HEK293 (cell line): ENCODE measurements at regions not wholly inside any gene's neighbourhood (a gene's known extent, or its start where the extent isn't known, plus 50 kb on each side); places are given as distances from the start of the nearest gene placed in this dataset.

Source experiments
- MZF1 ChIP-seq: fragments of 450-650 bp; formaldehyde crosslinking; IDR thresholded peaks from 2 replicates; pipeline ENCODE4 v1.5.1; 2017; ENCODE audit warnings: missing biosample characterization, missing genetic modification characterization, borderline replicate concordance
- ZNF175 ChIP-seq: fragments of 450-650 bp; formaldehyde crosslinking; IDR thresholded peaks from 2 replicates; pipeline ENCODE4 v1.5.1; 2016; ENCODE audit warnings: missing biosample characterization, missing genetic modification characterization
- ZNF341 ChIP-seq: fragments of 450-650 bp; formaldehyde crosslinking; IDR thresholded peaks from 2 replicates; pipeline ENCODE4; 2016; ENCODE audit warnings: low read depth, missing biosample characterization, missing genetic modification characterization
- ZNF518A ChIP-seq: fragments of 450-650 bp; formaldehyde crosslinking; conservative IDR thresholded peaks from 2 replicates; pipeline ENCODE4 v1.5.1; 2016; ENCODE audit warnings: low read depth, missing biosample characterization, missing genetic modification characterization
- ZNF792 ChIP-seq: fragments of 450-650 bp; formaldehyde crosslinking; IDR thresholded peaks from 2 replicates; pipeline ENCODE4 v1.5.1; 2016; ENCODE audit warnings: missing biosample characterization, missing genetic modification characterization
- TF ChIP-seq, protein P1 (sequence below): fragments of 450-650 bp; formaldehyde crosslinking; IDR thresholded peaks from 2 replicates; pipeline ENCODE4 v1.5.1; 2016; ENCODE audit warnings: missing biosample characterization, missing genetic modification characterization

DNA sequence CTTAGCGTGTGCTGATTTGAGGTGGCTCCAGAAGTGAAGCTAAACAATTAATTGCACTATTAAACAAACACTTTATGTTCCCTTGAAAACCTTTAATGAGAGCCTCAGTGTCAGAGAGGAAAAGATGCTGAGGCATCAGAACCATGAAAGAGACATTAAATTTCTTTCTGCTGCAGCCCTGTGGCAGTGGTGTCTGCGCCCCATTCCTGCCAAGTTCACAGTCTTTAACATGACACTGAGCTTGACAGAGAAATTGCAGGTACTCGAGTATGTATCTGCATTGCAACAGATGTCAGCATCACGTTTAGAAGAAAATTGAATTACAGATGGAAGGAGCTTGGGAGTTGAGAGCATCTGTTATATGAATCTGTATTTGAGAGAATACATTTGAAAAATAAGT lies 111.3 kb upstream of the CREB1 start:
- TF ChIP-seq ZNF792 (tag by site-specific recombination) (no peak), MZF1 (tag by site-specific recombination) (no peak), ZNF518A (no peak), ZNF175 (no peak), ZNF341 (tag by site-specific recombination) (no peak)
- TF ChIP-seq, protein P1, sequence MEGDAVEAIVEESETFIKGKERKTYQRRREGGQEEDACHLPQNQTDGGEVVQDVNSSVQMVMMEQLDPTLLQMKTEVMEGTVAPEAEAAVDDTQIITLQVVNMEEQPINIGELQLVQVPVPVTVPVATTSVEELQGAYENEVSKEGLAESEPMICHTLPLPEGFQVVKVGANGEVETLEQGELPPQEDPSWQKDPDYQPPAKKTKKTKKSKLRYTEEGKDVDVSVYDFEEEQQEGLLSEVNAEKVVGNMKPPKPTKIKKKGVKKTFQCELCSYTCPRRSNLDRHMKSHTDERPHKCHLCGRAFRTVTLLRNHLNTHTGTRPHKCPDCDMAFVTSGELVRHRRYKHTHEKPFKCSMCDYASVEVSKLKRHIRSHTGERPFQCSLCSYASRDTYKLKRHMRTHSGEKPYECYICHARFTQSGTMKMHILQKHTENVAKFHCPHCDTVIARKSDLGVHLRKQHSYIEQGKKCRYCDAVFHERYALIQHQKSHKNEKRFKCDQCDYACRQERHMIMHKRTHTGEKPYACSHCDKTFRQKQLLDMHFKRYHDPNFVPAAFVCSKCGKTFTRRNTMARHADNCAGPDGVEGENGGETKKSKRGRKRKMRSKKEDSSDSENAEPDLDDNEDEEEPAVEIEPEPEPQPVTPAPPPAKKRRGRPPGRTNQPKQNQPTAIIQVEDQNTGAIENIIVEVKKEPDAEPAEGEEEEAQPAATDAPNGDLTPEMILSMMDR = no peak
